Endodermal cell (in vitro differentiated cells): ENCODE measurements at regions not wholly inside any gene's neighbourhood (a gene's known extent, or its start where the extent isn't known, plus 50 kb on each side); places are given as distances from the start of the nearest gene placed in this dataset.

Experiments used
- DNase-seq: peaks from one replicate; pipeline ENCODE4 v3.0.0-alpha.2; 2017
- H3K27ac ChIP-seq: 2 replicates; pipeline ENCODE4 v1.5.1; 2013; ENCODE audit warnings: mild to moderate bottlenecking, low read depth, low read length, moderate library complexity
- H3K27me3 ChIP-seq: 2 replicates; pipeline ENCODE4 v1.6.1; 2013; ENCODE audit warnings: mild to moderate bottlenecking, low read length, moderate library complexity; ENCODE audit not compliant: insufficient read depth, control insufficient read depth, poor library complexity, severe bottlenecking
- H3K36me3 ChIP-seq: 2 replicates; pipeline ENCODE4 v1.7.0; 2013; ENCODE audit warnings: mild to moderate bottlenecking, low read length, moderate library complexity; ENCODE audit not compliant: control insufficient read depth, insufficient read depth
- H3K4me1 ChIP-seq: one replicate; pipeline ENCODE4 v1.7.0; 2013; ENCODE audit warnings: low read length; ENCODE audit not compliant: control insufficient read depth, insufficient read depth
- H3K4me3 ChIP-seq: 2 replicates; pipeline ENCODE4 v1.5.1; 2013; ENCODE audit warnings: mild to moderate bottlenecking, low read length, moderate library complexity
- H3K9ac ChIP-seq: 2 replicates; pipeline ENCODE4 v1.6.1; 2013; ENCODE audit warnings: mild to moderate bottlenecking, low read length, moderate library complexity; ENCODE audit not compliant: poor library complexity, severe bottlenecking; ENCODE audit errors: extremely low read depth
- H3K9me3 ChIP-seq: 2 replicates; pipeline ENCODE4 v1.6.1; 2013; ENCODE audit warnings: mild to moderate bottlenecking, low read length, moderate library complexity; ENCODE audit not compliant: control insufficient read depth
- H3K27ac Mint-ChIP-seq: 2 replicates; pipeline ENCODE4 v1.8.0; 2020; ENCODE audit warnings: mixed read lengths
- H3K27me3 Mint-ChIP-seq: 2 replicates; pipeline ENCODE4 v1.8.0; 2021; ENCODE audit warnings: mild to moderate bottlenecking, mixed read lengths; ENCODE audit not compliant: insufficient read depth
- H3K36me3 Mint-ChIP-seq: 2 replicates; pipeline ENCODE4 v1.8.0; 2020; ENCODE audit warnings: low read depth, mixed read lengths
- H3K4me1 Mint-ChIP-seq: 2 replicates; pipeline ENCODE4 v1.8.0; 2020; ENCODE audit warnings: mixed read lengths
- H3K4me3 Mint-ChIP-seq: 2 replicates; pipeline ENCODE4 v1.8.0; 2020; ENCODE audit warnings: mild to moderate bottlenecking, moderate library complexity, mixed read lengths
- H3K9me3 Mint-ChIP-seq: 2 replicates; pipeline ENCODE4 v1.8.0; 2020; ENCODE audit warnings: mild to moderate bottlenecking, mixed read lengths
- CTCF ChIP-seq: fragments of 200-600 bp; sonication (generic); conservative IDR thresholded peaks from 2 replicates; pipeline ENCODE4 v1.5.0; 2021; ENCODE audit warnings: antibody characterized with exemption, mild to moderate bottlenecking
- WGBS, 2 experiments: methylation state at CpG; one replicate each; pipeline versions ENCODE4 v1.1.5 to v1.1.7; 2013; ENCODE audit warnings: missing lambda C conversion rate in 2 of 2, mixed read lengths in 1 of 2; ENCODE audit not compliant: insufficient coverage in 1 of 2, insufficient read length in 1 of 2; 5-methylcytosine and 5-hydroxymethylcytosine counted together

- no peaks in the 10 kb centered on the region for H3K4me1 ChIP-seq
- no peak overlapping the region for H3K9ac ChIP-seq
- Mint-ChIP-seq H3K9me3 (peaks cover 28% of the 10 kb centered on the region), H3K27me3 (no peaks in the 10 kb centered on the region), H3K27ac (no peak overlapping the region), H3K36me3 (peaks cover 4% of the 10 kb centered on the region), H3K4me3 (no peak overlapping the region), H3K4me1 (no peaks in the 10 kb centered on the region)
- DNase-seq, result no peak
- H3K27me3 ChIP-seq, result no peaks in the 10 kb centered on the region
- 92% methylated on average over 1 of the region's 1 CpG; no CpG with 5 or more reads in 1 of the 2 experiments for WGBS, 2 experiments
- H3K36me3 ChIP-seq, result no peaks in the 10 kb centered on the region
- peak overlapping the region; percentile 44 for H3K4me3 ChIP-seq
- no peak for TF ChIP-seq CTCF
- no peak overlapping the region for H3K27ac ChIP-seq
- H3K9me3 ChIP-seq, result peaks cover 36% of the 10 kb centered on the region
These were observed 175.8 kb downstream of the TMEM167A start for GRCh38 chr5:82901281-82901888.

- 87 to 90% methylated on average over 2 to 3 of the region's 3 CpGs for WGBS, 2 experiments
- Histone ChIP-seq H3K36me3 (no peaks in the 10 kb centered on the region), H3K27me3 (no peaks in the 10 kb centered on the region), H3K4me1 (no peaks in the 10 kb centered on the region), H3K4me3 (no peak overlapping the region), H3K9ac (no peak overlapping the region), H3K27ac (no peak overlapping the region), H3K9me3 (peaks cover 2% of the 10 kb centered on the region)
- TF ChIP-seq CTCF, result no peak
- Mint-ChIP-seq H3K4me1 (peaks cover 3% of the 10 kb centered on the region), H3K36me3 (no peaks in the 10 kb centered on the region), H3K27ac (no peak overlapping the region), H3K4me3 (no peak overlapping the region), H3K9me3 (peaks cover 4% of the 10 kb centered on the region), H3K27me3 (no peaks in the 10 kb centered on the region)
- DNase-seq, result no peak
These were observed 182.5 kb downstream of the TMEM167A start for GRCh38 chr5:82894716-82895115.

GRCh38 chr5:82889088-82889487, 188.1 kb downstream of the TMEM167A start:
- Histone ChIP-seq H3K36me3 (no peaks in the 10 kb centered on the region), H3K27ac (no peak overlapping the region), H3K9me3 (no peaks in the 10 kb centered on the region), H3K27me3 (no peaks in the 10 kb centered on the region), H3K4me3 (no peak overlapping the region), H3K9ac (no peak overlapping the region), H3K4me1 (peaks cover 10% of the 10 kb centered on the region)
- H3K4me3 Mint-ChIP-seq, result no peak overlapping the region
- WGBS, 2 experiments, result 93 to 100% methylated on average over 1 of the region's 1 CpG
- TF ChIP-seq CTCF, result no peak
- no peak for DNase-seq
- no peak overlapping the region for H3K27ac Mint-ChIP-seq
- no peaks in the 10 kb centered on the region for H3K9me3 Mint-ChIP-seq
- peaks cover 22% of the 10 kb centered on the region for H3K4me1 Mint-ChIP-seq
- H3K27me3 Mint-ChIP-seq, result no peaks in the 10 kb centered on the region
- no peaks in the 10 kb centered on the region for H3K36me3 Mint-ChIP-seq
